ENCODE measurements at regions not wholly inside any gene's neighbourhood (a gene's known extent, or its start where the extent isn't known, plus 50 kb on each side); places are given as distances from the start of the nearest gene placed in this dataset.

DNA sequence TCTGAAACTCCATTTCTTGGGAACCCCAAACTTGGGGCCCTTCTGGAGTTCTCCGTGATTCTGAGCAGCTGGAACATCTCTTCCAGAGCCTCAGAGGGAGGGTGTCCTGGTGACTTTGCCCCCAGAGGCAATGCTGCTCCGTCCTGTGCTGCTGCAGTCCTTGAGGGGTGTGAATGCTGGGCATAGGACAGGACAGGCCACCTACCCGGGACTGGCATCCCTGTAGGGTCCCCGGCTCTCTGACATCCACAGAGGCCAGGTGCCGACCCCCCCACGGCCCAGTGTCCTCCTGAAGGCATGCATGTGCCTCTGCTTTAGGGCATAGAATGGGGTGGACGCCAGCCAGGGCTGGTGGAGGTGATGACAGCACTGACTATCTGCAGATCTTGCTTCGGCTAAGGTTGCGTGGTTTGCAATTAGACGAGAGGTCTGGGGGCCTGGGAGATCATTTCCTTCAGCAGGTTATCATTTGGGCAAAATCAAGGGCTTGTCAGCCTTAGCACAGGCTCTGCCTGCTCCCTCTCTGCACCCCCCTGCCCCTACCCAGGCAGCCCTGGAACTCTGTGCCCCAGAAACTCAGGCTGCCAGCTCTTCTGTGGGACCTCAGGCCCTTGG is 136.9 kb upstream of the GPR26 start:
- H3K27me3 ChIP-seq (replicated peaks) = no peaks in the 10 kb centered on the region
- TF ChIP-seq, protein P1, sequence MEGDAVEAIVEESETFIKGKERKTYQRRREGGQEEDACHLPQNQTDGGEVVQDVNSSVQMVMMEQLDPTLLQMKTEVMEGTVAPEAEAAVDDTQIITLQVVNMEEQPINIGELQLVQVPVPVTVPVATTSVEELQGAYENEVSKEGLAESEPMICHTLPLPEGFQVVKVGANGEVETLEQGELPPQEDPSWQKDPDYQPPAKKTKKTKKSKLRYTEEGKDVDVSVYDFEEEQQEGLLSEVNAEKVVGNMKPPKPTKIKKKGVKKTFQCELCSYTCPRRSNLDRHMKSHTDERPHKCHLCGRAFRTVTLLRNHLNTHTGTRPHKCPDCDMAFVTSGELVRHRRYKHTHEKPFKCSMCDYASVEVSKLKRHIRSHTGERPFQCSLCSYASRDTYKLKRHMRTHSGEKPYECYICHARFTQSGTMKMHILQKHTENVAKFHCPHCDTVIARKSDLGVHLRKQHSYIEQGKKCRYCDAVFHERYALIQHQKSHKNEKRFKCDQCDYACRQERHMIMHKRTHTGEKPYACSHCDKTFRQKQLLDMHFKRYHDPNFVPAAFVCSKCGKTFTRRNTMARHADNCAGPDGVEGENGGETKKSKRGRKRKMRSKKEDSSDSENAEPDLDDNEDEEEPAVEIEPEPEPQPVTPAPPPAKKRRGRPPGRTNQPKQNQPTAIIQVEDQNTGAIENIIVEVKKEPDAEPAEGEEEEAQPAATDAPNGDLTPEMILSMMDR (IDR thresholded peaks at IDR 0.05; ENCODE audit: low read depth, low read length, missing control alignments) = no peak
- H3K36me3 ChIP-seq (replicated peaks) = no peaks in the 10 kb centered on the region
- in situ Hi-C loops (cut with HindIII; ENCODE audit: low pct_ligation_motif_present, low sequenced_read_pairs) = no loop called here
- DNase-seq = no peak
- H3K4me3 ChIP-seq (ENCODE audit: low read depth, low read length) = no peak overlapping the region
- no peak overlapping the region for H3K27ac ChIP-seq

DNA sequence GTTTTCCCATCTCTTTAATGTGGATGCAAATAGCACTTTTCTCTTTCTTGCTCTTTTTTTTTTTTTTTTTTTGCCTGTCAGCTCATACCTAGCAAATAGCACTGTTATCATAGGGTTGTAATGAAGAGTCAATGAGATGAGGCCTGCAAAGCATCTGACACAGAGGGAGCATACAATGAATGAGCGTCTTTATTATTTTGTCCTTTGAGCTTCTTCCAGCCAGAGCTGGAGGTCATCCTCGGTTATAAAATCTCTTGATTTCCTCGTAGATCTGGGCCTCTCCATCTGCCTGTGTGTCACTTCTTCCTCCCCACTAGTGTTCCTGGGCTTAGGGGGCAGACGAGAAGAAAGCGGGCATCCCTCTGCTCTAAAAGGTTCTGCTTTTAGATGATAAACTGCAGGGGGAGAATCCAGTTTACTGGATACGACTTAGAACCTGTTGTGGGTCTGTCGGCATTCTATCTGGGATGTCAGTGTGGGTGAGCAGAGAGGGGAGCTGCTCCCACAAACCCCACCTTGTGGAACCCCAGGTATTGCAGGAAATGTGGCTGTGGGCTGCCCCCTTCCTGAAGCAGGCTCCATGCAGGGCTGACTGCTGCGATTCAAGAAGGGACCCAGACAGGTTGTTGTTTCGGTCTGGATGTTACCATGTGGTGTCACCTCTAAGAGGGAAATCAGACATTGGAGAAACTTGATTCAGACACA is 135.8 kb upstream of the GPR26 start:
- no peaks in the 10 kb centered on the region for H3K36me3 ChIP-seq (replicated peaks)
- in situ Hi-C loops (cut with HindIII; ENCODE audit: low pct_ligation_motif_present, low sequenced_read_pairs) = no loop called here
- H3K4me3 ChIP-seq (ENCODE audit: low read depth, low read length) = no peak overlapping the region
- TF ChIP-seq, protein P1 (IDR thresholded peaks at IDR 0.05; ENCODE audit: low read depth, low read length, missing control alignments) = no peak
- H3K27ac ChIP-seq = no peak overlapping the region
- no peak for DNase-seq
- no peaks in the 10 kb centered on the region for H3K27me3 ChIP-seq (replicated peaks)

DNA sequence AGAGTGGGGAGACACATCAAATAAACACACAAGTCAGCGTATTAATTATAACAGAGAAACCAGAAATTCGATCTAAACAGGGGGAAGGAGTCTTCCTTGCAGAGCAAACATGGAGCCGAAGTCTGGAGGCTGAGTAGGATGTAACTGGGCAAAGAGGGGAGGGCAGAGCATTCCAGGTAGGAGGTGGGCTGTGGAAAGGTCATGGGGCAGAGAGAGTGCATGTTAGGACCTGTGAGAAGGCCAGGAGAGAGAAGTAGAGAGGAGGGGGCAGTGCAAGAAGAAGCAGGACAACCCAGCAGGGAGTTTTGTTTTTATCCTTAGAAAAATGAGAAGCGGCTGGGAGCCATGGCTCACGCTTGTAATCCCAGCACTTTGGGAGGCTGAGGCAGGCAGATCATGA is 130.8 kb upstream of the GPR26 start:
- no peaks in the 10 kb centered on the region for H3K27me3 ChIP-seq (replicated peaks)
- no peak overlapping the region for H3K4me3 ChIP-seq (ENCODE audit: low read depth, low read length)
- DNase-seq = no peak
- H3K27ac ChIP-seq = no peak overlapping the region
- TF ChIP-seq, protein P1 (IDR thresholded peaks at IDR 0.05; ENCODE audit: low read depth, low read length, missing control alignments) = no peak
- in situ Hi-C loops (cut with HindIII; ENCODE audit: low pct_ligation_motif_present, low sequenced_read_pairs) = no loop called here
- H3K36me3 ChIP-seq (replicated peaks) = no peaks in the 10 kb centered on the region

DNA sequence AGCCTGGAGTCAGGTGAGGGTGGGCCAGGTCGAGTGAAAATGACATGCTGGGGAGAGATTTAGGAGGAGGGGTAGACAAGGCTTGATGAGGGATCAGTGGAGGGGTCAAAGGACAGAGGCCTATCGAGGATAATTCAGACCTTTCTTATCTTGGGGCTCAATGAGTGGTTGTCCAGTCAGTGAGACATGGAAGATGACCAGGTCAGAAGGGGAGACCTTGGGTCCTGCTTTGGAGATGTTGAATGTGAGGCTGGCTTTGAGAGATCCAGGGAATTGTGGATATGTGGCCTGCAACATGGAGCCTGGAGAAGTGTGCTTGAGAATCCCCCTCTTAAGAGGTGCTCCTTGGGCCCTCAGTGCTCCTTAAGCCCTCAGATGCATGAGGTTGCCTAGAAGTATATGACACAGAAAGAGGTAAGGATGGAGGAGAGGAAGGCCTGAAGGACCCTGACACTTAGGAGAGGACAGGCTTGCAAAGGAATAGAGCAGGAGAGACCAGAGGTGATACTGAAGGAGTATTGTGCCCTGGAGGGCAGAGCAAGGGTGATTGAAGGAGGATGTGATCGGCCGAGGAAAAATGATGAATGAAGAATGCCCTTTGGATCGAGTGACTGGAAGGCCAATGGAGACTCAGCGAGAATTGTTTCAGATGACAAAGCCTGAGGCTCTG is 129.8 kb upstream of the GPR26 start:
- no peak for DNase-seq
- in situ Hi-C loops (cut with HindIII; ENCODE audit: low pct_ligation_motif_present, low sequenced_read_pairs) = no loop called here
- H3K36me3 ChIP-seq (replicated peaks) = no peaks in the 10 kb centered on the region
- TF ChIP-seq, protein P1 (IDR thresholded peaks at IDR 0.05; ENCODE audit: low read depth, low read length, missing control alignments) = no peak
- H3K27ac ChIP-seq = no peak overlapping the region
- no peak overlapping the region for H3K4me3 ChIP-seq (ENCODE audit: low read depth, low read length)
- no peaks in the 10 kb centered on the region for H3K27me3 ChIP-seq (replicated peaks)

DNA sequence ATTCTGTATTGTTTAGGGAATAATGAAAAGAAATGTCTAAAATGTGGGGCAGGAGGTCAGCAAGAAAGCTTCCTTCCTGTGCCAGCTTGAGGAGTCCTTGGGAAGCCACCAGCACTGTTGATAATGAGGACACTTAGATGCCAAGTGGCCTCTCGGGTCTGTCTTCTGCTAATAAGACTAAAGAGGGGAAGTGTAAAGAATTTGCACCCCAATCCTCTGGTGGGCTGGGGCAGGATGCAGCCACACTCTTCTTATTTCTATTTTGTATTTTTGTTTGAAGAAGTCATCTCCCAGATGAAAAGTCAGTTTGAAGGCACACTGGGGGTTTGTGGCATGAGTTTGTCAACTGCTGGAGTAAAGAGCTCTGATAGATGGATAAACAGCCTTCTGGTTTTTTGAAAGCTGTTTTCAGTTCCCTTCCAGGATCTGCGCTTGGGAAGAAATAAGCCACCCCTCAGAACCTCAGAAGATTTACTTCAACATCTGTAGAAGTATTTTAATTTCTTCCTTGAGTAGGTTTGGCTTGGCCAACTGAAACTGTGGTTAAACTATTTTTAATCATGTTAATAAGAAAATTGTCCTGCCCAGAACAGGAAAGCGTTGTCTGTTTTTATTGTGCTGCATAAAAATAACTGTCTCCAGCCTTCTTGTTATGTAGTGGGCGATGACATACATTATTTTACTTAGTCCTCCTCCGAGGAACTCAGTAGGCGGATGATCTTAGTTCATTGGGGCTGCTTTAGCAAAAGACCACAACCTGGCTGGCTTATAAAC is 128.8 kb upstream of the GPR26 start:
- no peaks in the 10 kb centered on the region for H3K27me3 ChIP-seq (replicated peaks)
- H3K4me3 ChIP-seq (ENCODE audit: low read depth, low read length) = no peak overlapping the region
- H3K27ac ChIP-seq = no peak overlapping the region
- in situ Hi-C loops (cut with HindIII; ENCODE audit: low pct_ligation_motif_present, low sequenced_read_pairs) = no loop called here
- TF ChIP-seq, protein P1 (IDR thresholded peaks at IDR 0.05; ENCODE audit: low read depth, low read length, missing control alignments) = no peak
- DNase-seq = no peak
- H3K36me3 ChIP-seq (replicated peaks) = no peaks in the 10 kb centered on the region

Measured in brain microvascular endothelial cell (primary cell).